ENCODE measurements at regions not wholly inside any gene's neighbourhood (a gene's known extent, or its start where the extent isn't known, plus 50 kb on each side); places are given as distances from the start of the nearest gene placed in this dataset.

DNA sequence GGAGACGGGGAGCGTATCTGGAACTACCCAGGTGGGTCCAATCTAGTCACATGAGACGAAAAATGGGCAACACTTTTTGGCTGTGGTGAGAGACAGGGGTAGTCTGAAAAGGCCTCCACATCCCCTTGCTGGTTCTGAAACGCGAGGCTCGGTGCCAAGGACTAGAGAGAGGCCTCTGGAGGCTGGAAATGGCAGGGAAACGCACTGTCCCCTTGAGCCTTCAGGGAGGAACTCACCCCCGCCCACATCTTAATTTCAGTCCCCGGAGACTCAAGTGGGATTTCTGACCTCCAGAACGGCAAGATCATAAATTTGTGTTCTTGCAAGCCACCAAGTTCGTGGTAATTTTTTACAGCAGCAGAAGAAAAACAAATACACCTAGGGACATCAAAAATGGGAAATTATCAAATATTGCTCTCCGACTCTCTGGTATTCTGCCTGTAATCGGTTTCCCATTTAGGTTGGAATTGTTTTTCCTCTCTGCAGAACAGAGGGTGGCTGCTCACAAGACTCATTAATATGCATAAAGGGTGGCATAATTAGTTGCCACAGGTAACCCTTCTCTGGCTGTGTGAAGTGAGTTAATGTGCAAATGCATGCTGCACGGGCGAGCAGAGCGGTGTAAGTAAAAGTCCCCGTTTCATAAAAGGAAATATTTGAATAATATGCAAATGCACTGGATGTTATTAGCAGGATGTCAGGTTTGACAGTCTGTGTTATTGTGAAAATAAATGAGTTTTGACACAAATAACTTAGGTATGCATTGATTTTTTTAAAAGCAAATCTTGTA is 185.7 kb downstream of the ARRDC4 start:
- H3K27ac ChIP-seq (ENCODE audit: extremely low read depth, low read depth, low read length) = no peak overlapping the region
- intact Hi-C loops (cut with micrococcal nuclease) = no loop called here
- BruUV-seq (replicated peaks) = no TSS peak
- in situ Hi-C loops (cut with MboI) = no loop called here
- no peak overlapping the region for H3K4me3 ChIP-seq
- WGBS (ENCODE audit: insufficient coverage, low coverage, missing lambda C conversion rate) = under 1% methylated on average over 17 of the region's 17 CpGs
- FAIRE-seq = no peak
- H3K36me3 ChIP-seq (ENCODE audit: control insufficient read depth, insufficient read depth, low read length) = no peaks in the 10 kb centered on the region
- no peak overlapping the region for H3K4me2 ChIP-seq (ENCODE audit: insufficient read depth, low read length)
- no peaks in the 10 kb centered on the region for H3K4me1 ChIP-seq (replicated peaks in 1 of 2; ENCODE audit: control insufficient read depth in 2 of 2, insufficient read depth in 2 of 2, low read length in 2 of 2)
- no peaks in the 10 kb centered on the region for H3K9me3 ChIP-seq (replicated peaks; ENCODE audit: control insufficient read depth, insufficient read depth, low read depth, low read length)
- no peak for DNase-seq (ENCODE audit: extremely low read depth in 1 of 4, low spot score in 3 of 4)
- ChIA-PET CTCF (ENCODE audit: low intra/inter-chr PET ratio) (no interaction called here), POLR2A (no interaction called here)
- H4K20me1 ChIP-seq (replicated peaks; ENCODE audit: control insufficient read depth, insufficient read depth, low read length) = no peaks in the 10 kb centered on the region
- H2AFZ ChIP-seq (ENCODE audit: low read depth, low read length) = no peak overlapping the region
- no peaks in the 10 kb centered on the region for H3K9me1 ChIP-seq (ENCODE audit: control insufficient read depth, insufficient read depth, low read length)
- no peak overlapping the region for H3K9ac ChIP-seq (ENCODE audit: insufficient read depth in 1 of 2, low read depth in 2 of 2, low read length in 2 of 2)
- H3K27me3 ChIP-seq (ENCODE audit: control insufficient read depth in 2 of 2, insufficient read depth in 2 of 2, low read length in 2 of 2) = peaks cover 2 to 14% of the 10 kb centered on the region in 2 experiments; a peak in 2 of 5 replicates
- no peaks in the 10 kb centered on the region for H3K79me2 ChIP-seq (ENCODE audit: control insufficient read depth, insufficient read depth, low read length)
- ATAC-seq = no peak
- TF ChIP-seq SMAD1 (IDR thresholded peaks at IDR 0.05; ENCODE audit: low read depth, low read length, partially characterized antibody) = no peak
- no peak for TF ChIP-seq ZFX (CRISPR knock-in tag; IDR thresholded peaks at IDR 0.05)
- no peak for TF ChIP-seq MYC (IDR thresholded peaks at IDR 0.05; ENCODE audit: low read depth, low read length)
- TF ChIP-seq MYC (CRISPR knock-in tag; IDR thresholded peaks at IDR 0.05; ENCODE audit: borderline replicate concordance, low read depth) = no peak
- TF ChIP-seq E4F1 (CRISPR knock-in tag; IDR thresholded peaks at IDR 0.05; ENCODE audit: borderline replicate concordance) = no peak
- no peak for TF ChIP-seq ZBTB33 (CRISPR knock-in tag; IDR thresholded peaks at IDR 0.05)
- no peak for TF ChIP-seq ZNF263 (CRISPR knock-in tag; IDR thresholded peaks at IDR 0.05; ENCODE audit: borderline replicate concordance)
- TF ChIP-seq ZNF282 (CRISPR knock-in tag; IDR thresholded peaks at IDR 0.05) = no peak
- TF ChIP-seq CXXC5 (CRISPR knock-in tag; IDR thresholded peaks at IDR 0.05) = no peak
- TF ChIP-seq KDM5B (IDR thresholded peaks at IDR 0.05; ENCODE audit: insufficient replicate concordance, low read depth, low read length) = no peak
- TF ChIP-seq ZNF584 (CRISPR knock-in tag; IDR thresholded peaks at IDR 0.05; ENCODE audit: low read depth) = no peak
- TF ChIP-seq PTBP1 (IDR thresholded peaks at IDR 0.05; ENCODE audit: low read depth, low read length) = no peak
